CD4-positive, CD25-positive, alpha-beta regulatory T cell (primary cell): ENCODE measurements at regions not wholly inside any gene's neighbourhood (a gene's known extent, or its start where the extent isn't known, plus 50 kb on each side); places are given as distances from the start of the nearest gene placed in this dataset.
A peak's percentile ranks its signal among the peaks of the same experiment; 100 is the strongest.
"Not testable (repeated sequence)": the region's sequence is repeated elsewhere in the genome, so short reads cannot be mapped to it uniquely, and the experiment has no call there.

Experiments used
- ATAC-seq, 2 donors: fragments of 150-1000 bp; cut with Tn5 transposase; one replicate each; pipeline ENCODE4 v1.10.0; 2021; ENCODE audit warnings: low read depth in 2 of 2, moderate number of reproducible peaks in 2 of 2, moderate library complexity in 1 of 2
- DNase-seq, 3 donors: peaks; one replicate each; pipeline versions ENCODE4 v3.0.0 to v3.0.0-alpha.2; 2012 to 2022; ENCODE audit warnings: mixed read lengths in 1 of 3
- H3K27ac ChIP-seq: one replicate; pipeline ENCODE4 v1.7.0; 2013; ENCODE audit warnings: mild to moderate bottlenecking, low read length; ENCODE audit not compliant: insufficient read depth, poor library complexity, severe bottlenecking
- H3K27me3 ChIP-seq: one replicate; pipeline ENCODE4 v1.7.0; 2013; ENCODE audit warnings: low read length; ENCODE audit not compliant: control insufficient read depth, insufficient read depth
- H3K36me3 ChIP-seq: one replicate; pipeline ENCODE4 v1.7.0; 2013; ENCODE audit warnings: mild to moderate bottlenecking, low read length, moderate library complexity; ENCODE audit not compliant: control insufficient read depth, insufficient read depth
- H3K4me1 ChIP-seq: 2 replicates; pipeline ENCODE4 v1.7.0; 2013; ENCODE audit warnings: mild to moderate bottlenecking, low read length; ENCODE audit not compliant: insufficient read depth, control insufficient read depth, poor library complexity, severe bottlenecking
- H3K4me3 ChIP-seq: one replicate; pipeline ENCODE4 v1.7.0; 2013; ENCODE audit warnings: low read depth, mild to moderate bottlenecking, low read length, moderate library complexity
- H3K9me3 ChIP-seq, 2 experiments: 1 replicate in 1 of 2; 2 replicates in 1 of 2; pipeline ENCODE4 v1.7.0; 2013; ENCODE audit warnings: low read length in 2 of 2, mild to moderate bottlenecking in 1 of 2, moderate library complexity in 1 of 2; ENCODE audit not compliant: control insufficient read depth in 2 of 2
- H3K27ac Mint-ChIP-seq, 3 donors: one replicate each; pipeline ENCODE4 v1.8.0; 2020 to 2022; ENCODE audit warnings: mild to moderate bottlenecking in 3 of 3, mixed read lengths in 3 of 3, moderate library complexity in 2 of 3
- H3K27me3 Mint-ChIP-seq: one replicate; pipeline ENCODE4 v1.8.0; 2022; ENCODE audit warnings: mild to moderate bottlenecking, mixed read lengths
- H3K36me3 Mint-ChIP-seq: one replicate; pipeline ENCODE4 v1.8.0; 2020; ENCODE audit warnings: mixed read lengths
- H3K4me1 Mint-ChIP-seq, 4 donors: one replicate each; pipeline ENCODE4 v1.8.0; 2020 to 2022; ENCODE audit warnings: mixed read lengths in 4 of 4, mild to moderate bottlenecking in 1 of 4
- H3K4me3 Mint-ChIP-seq, 4 donors: one replicate each; pipeline ENCODE4 v1.8.0; 2020 to 2022; ENCODE audit warnings: mild to moderate bottlenecking in 4 of 4, mixed read lengths in 4 of 4, moderate library complexity in 3 of 4
- H3K9me3 Mint-ChIP-seq, 7 donors: one replicate each; pipeline ENCODE4 v1.8.0; 2020 to 2022; ENCODE audit warnings: mixed read lengths in 7 of 7, mild to moderate bottlenecking in 3 of 7, moderate library complexity in 2 of 7

DNA sequence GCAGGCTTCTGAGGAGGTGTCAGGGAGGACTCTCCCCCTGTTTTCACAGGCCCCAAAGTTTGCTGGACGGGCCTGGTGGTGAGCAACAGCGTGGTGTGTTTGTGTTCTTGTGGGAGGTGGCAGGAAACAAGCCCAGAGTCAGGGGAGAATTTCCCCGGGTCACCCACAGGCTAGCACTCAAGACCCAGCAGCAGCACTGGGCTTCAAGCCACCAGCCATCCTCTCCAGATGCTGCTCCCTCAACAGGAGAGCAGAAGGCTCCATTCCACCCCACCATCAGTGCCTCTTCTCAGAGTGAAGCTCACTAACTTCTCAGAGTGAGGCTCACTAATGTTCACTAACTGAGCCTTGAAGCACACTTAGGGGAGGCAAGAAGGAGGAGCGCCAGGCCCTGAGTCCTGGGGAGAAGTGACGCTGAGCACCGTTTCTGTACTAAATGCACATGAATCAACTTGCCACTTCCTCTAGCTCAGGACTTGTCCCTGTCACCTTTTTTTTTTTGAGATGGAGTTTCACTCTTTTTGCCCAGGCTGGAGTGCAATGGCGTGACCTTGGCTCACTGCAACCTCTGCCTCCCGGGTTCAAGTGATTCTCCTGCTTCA is 182.2 kb downstream of the NRN1 start:
- H3K36me3 ChIP-seq, H3K36me3 Mint-ChIP-seq, H3K27me3 Mint-ChIP-seq, ATAC-seq, H3K4me1 ChIP-seq, H3K9me3 Mint-ChIP-seq, H3K27me3 ChIP-seq, H3K27ac ChIP-seq, H3K4me3 ChIP-seq, H3K9me3 ChIP-seq, H3K27ac Mint-ChIP-seq, H3K4me3 Mint-ChIP-seq: not testable (repeated sequence)
- peak in 1 of 3 donors; percentile 20 for DNase-seq
- peaks cover 0 to 19% (median 6%) of the 10 kb centered on the region in 4 donors for H3K4me1 Mint-ChIP-seq
